Kidney epithelial cell (primary cell): ENCODE measurements at regions not wholly inside any gene's neighbourhood (a gene's known extent, or its start where the extent isn't known, plus 50 kb on each side); places are given as distances from the start of the nearest gene placed in this dataset.

Experiments used
- DNase-seq: peaks from one replicate; pipeline ENCODE4 v3.0.0-alpha.2; 2010; ENCODE audit warnings: low read depth
- H3K27me3 ChIP-seq: 2 replicates; pipeline ENCODE4 v1.6.0; 2011; ENCODE audit warnings: low read length; ENCODE audit not compliant: control insufficient read depth, insufficient read depth
- H3K36me3 ChIP-seq: 2 replicates; pipeline ENCODE4 v1.5.1; 2011; ENCODE audit warnings: low read length; ENCODE audit not compliant: control insufficient read depth, insufficient read depth
- H3K4me3 ChIP-seq: 2 replicates; pipeline ENCODE4 v1.5.1; 2011; ENCODE audit warnings: low read depth, mild to moderate bottlenecking, control low read depth, low read length
- CTCF ChIP-seq: IDR thresholded peaks from 2 replicates; pipeline ENCODE4 v1.5.1; 2011; ENCODE audit warnings: mild to moderate bottlenecking, moderate library complexity, low read length, control low read depth, inconsistent platforms; ENCODE audit not compliant: insufficient read depth, poor library complexity, severe bottlenecking

GRCh38 chrX:124250835-124251437 lies 81.5 kb upstream of the TEX13D start:
- DNase-seq = no peak
- no peak for TF ChIP-seq CTCF

GRCh38 chrX:124254611-124255010 lies 77.8 kb upstream of the TEX13D start:
- no peak overlapping the region for H3K4me3 ChIP-seq
- H3K36me3 ChIP-seq = no peaks in the 10 kb centered on the region
- TF ChIP-seq CTCF = no peak
- no peak for DNase-seq
- H3K27me3 ChIP-seq = no peaks in the 10 kb centered on the region

More at GRCh38 chrX:124250835-124251437, 81.5 kb upstream of the TEX13D start:
- Histone ChIP-seq H3K27me3 (no peaks in the 10 kb centered on the region), H3K4me3 (no peak overlapping the region), H3K36me3 (no peaks in the 10 kb centered on the region)

- Histone ChIP-seq H3K27me3 (no peaks in the 10 kb centered on the region), H3K36me3 (no peaks in the 10 kb centered on the region), H3K4me3 (no peak overlapping the region)
- no peak for DNase-seq
- TF ChIP-seq CTCF = no peak
Observed at GRCh38 chrX:124256216-124256615, 76.2 kb upstream of the TEX13D start.

- Histone ChIP-seq H3K36me3 (no peaks in the 10 kb centered on the region), H3K4me3 (no peak overlapping the region), H3K27me3 (no peaks in the 10 kb centered on the region)
- TF ChIP-seq CTCF = no peak
- DNase-seq = no peak
Observed at GRCh38 chrX:124256629-124257380, 75.7 kb upstream of the TEX13D start.

GRCh38 chrX:124257924-124258702 lies 74.3 kb upstream of the TEX13D start:
- no peak for DNase-seq
- H3K36me3 ChIP-seq = no peaks in the 10 kb centered on the region
- H3K4me3 ChIP-seq = no peak overlapping the region
- no peak for TF ChIP-seq CTCF
- H3K27me3 ChIP-seq = no peaks in the 10 kb centered on the region
